ENCODE measurements at regions not wholly inside any gene's neighbourhood (a gene's known extent, or its start where the extent isn't known, plus 50 kb on each side); places are given as distances from the start of the nearest gene placed in this dataset.

GRCh38 chr5:63894690-63895089 lies 67.6 kb downstream of the HTR1A start:
- intact Hi-C loops (cut with micrococcal nuclease) = no loop called here
- ATAC-seq = no peak
- DNase-seq = no peak

- intact Hi-C loops (cut with micrococcal nuclease) = no loop called here
- DNase-seq (no peak), ATAC-seq (no peak)
Measured at GRCh38 chr5:63878788-63879187, 83.5 kb downstream of the HTR1A start.

- DNase-seq (no peak), ATAC-seq (no peak)
- intact Hi-C loops (cut with micrococcal nuclease) = no loop called here
Measured at GRCh38 chr5:63877961-63878360, 84.3 kb downstream of the HTR1A start.

- ATAC-seq (no peak), DNase-seq (no peak)
- intact Hi-C loops (cut with micrococcal nuclease) = no loop called here
Measured at GRCh38 chr5:63860379-63860778, 101.9 kb downstream of the HTR1A start.

GRCh38 chr5:63854076-63854475 lies 108.2 kb downstream of the HTR1A start:
- DNase-seq (no peak), ATAC-seq (no peak)
- intact Hi-C loops (cut with micrococcal nuclease) = no loop called here

- intact Hi-C loops (cut with micrococcal nuclease) = no loop called here
- DNase-seq (no peak), ATAC-seq (no peak)
Measured at GRCh38 chr5:63843190-63843589, 119.1 kb downstream of the HTR1A start.

GRCh38 chr5:63837437-63837836 lies 124.8 kb downstream of the HTR1A start:
- intact Hi-C loops (cut with micrococcal nuclease) = no loop called here
- no peak for ATAC-seq

GRCh38 chr5:63831381-63831780 lies 130.9 kb downstream of the HTR1A start:
- intact Hi-C loops (cut with micrococcal nuclease) = no loop called here
- ATAC-seq = no peak
- no peak for DNase-seq

More at GRCh38 chr5:63837437-63837836, 124.8 kb downstream of the HTR1A start:
- DNase-seq = no peak

GRCh38 chr5:63825984-63826383 lies 136.3 kb downstream of the HTR1A start:
- intact Hi-C loops (cut with micrococcal nuclease) = no loop called here
- ATAC-seq (no peak), DNase-seq (no peak)

- intact Hi-C loops (cut with micrococcal nuclease) = no loop called here
- no peak for ATAC-seq
- no peak for DNase-seq
Measured at GRCh38 chr5:63823583-63823982, 138.7 kb downstream of the HTR1A start.

GRCh38 chr5:63822614-63823013 lies 139.6 kb downstream of the HTR1A start:
- no peak for ATAC-seq
- intact Hi-C loops (cut with micrococcal nuclease) = no loop called here

GRCh38 chr5:63820577-63820976 lies 141.7 kb downstream of the HTR1A start:
- no peak for ATAC-seq
- DNase-seq = no peak
- intact Hi-C loops (cut with micrococcal nuclease) = no loop called here

More at GRCh38 chr5:63822614-63823013, 139.6 kb downstream of the HTR1A start:
- no peak for DNase-seq

GRCh38 chr5:63812693-63813092 lies 149.6 kb downstream of the HTR1A start:
- ATAC-seq = no peak
- no peak for DNase-seq
- intact Hi-C loops (cut with micrococcal nuclease) = no loop called here

- no peak for ATAC-seq
- intact Hi-C loops (cut with micrococcal nuclease) = no loop called here
- no peak for DNase-seq
Measured at GRCh38 chr5:63811961-63812360, 150.3 kb downstream of the HTR1A start.

- ATAC-seq (no peak), DNase-seq (no peak)
- intact Hi-C loops (cut with micrococcal nuclease) = no loop called here
Measured at GRCh38 chr5:63811286-63811685, 151.0 kb downstream of the HTR1A start.

- DNase-seq = no peak
Measured at GRCh38 chr5:63805151-63805550, 157.1 kb downstream of the HTR1A start.

GRCh38 chr5:63803165-63803564 lies 159.1 kb downstream of the HTR1A start:
- ATAC-seq (no peak), DNase-seq (no peak)
- intact Hi-C loops (cut with micrococcal nuclease) = loop anchor here (10.0 kb wide), 1 partner anchor 562 kb away; no protein-coding TSS in a partner anchor

More at GRCh38 chr5:63805151-63805550, 157.1 kb downstream of the HTR1A start:
- intact Hi-C loops (cut with micrococcal nuclease) = loop anchor here (10.0 kb wide), 1 partner anchor 560 kb away; no protein-coding TSS in a partner anchor
- ATAC-seq = no peak

GRCh38 chr5:63794979-63795378 lies 167.3 kb downstream of the HTR1A start:
- ATAC-seq = no peak
- DNase-seq = no peak
- intact Hi-C loops (cut with micrococcal nuclease) = no loop called here

GRCh38 chr5:63794296-63794695 lies 167.9 kb downstream of the HTR1A start:
- intact Hi-C loops (cut with micrococcal nuclease) = no loop called here
- ATAC-seq = no peak
- DNase-seq = no peak

GRCh38 chr5:63774939-63775338 lies 187.3 kb downstream of the HTR1A start:
- DNase-seq (no peak), ATAC-seq (no peak)
- intact Hi-C loops (cut with micrococcal nuclease) = no loop called here

- intact Hi-C loops (cut with micrococcal nuclease) = no loop called here
- ATAC-seq (no peak), DNase-seq (no peak)
Measured at GRCh38 chr5:63768221-63768620, 194.0 kb downstream of the HTR1A start.

GRCh38 chr5:63760965-63761364 lies 201.3 kb downstream of the HTR1A start:
- no peak for ATAC-seq
- no peak for DNase-seq
- intact Hi-C loops (cut with micrococcal nuclease) = no loop called here
